HepG2 (cell line): ENCODE measurements at regions not wholly inside any gene's neighbourhood (a gene's known extent, or its start where the extent isn't known, plus 50 kb on each side); places are given as distances from the start of the nearest gene placed in this dataset.

Experiments used
- ATF1 ChIP-seq: IDR thresholded peaks from 2 replicates; pipeline ENCODE4 v1.6.1; 2016; ENCODE audit warnings: mild to moderate bottlenecking, control low read depth
- ATF4 ChIP-seq, 2 experiments: fragments of 450-650 bp in 1 of 2; sonication (generic) in 1 of 2; formaldehyde crosslinking; IDR thresholded peaks; 2 replicates each; pipeline versions ENCODE4 v1.5.0 to v1.8.0; 2020 to 2022; ENCODE audit warnings: mild to moderate bottlenecking in 1 of 2, missing genetic modification reagents in 1 of 2
- BRF2 ChIP-seq: sonication (generic); formaldehyde crosslinking; IDR thresholded peaks from 2 replicates; pipeline ENCODE4 v1.8.1; 2022; ENCODE audit warnings: mild to moderate bottlenecking, missing genetic modification reagents
- FOXK2 ChIP-seq: fragments of 450-650 bp; IDR thresholded peaks from 2 replicates; pipeline ENCODE4 v1.6.1; 2016
- PATZ1 ChIP-seq: sonication (generic); formaldehyde crosslinking; IDR thresholded peaks from 2 replicates; pipeline ENCODE4 v1.4.0; 2020; ENCODE audit warnings: missing genetic modification reagents
- PHF8 ChIP-seq: sonication (generic); formaldehyde crosslinking; IDR thresholded peaks from 2 replicates; pipeline ENCODE4 v1.5.0; 2020; ENCODE audit warnings: missing genetic modification reagents
- POLR2AphosphoS2 ChIP-seq: IDR thresholded peaks from 2 replicates; pipeline ENCODE4 v1.6.1; 2011; ENCODE audit warnings: low read depth, low read length, improper control_type of control experiment
- RELA ChIP-seq: sonication (generic); formaldehyde crosslinking; IDR thresholded peaks from 2 replicates; pipeline ENCODE4 v1.4.0; 2020; ENCODE audit warnings: missing genetic modification reagents
- REST ChIP-seq, 2 experiments: IDR thresholded peaks; 2 replicates each; pipeline ENCODE4 v1.6.1; 2011 to 2012; ENCODE audit warnings: low read length in 2 of 2, borderline replicate concordance in 1 of 2, low read depth in 1 of 2, mild to moderate bottlenecking in 1 of 2, moderate library complexity in 1 of 2
- RXRA ChIP-seq: sonication (generic); formaldehyde crosslinking; IDR thresholded peaks from 2 replicates; pipeline ENCODE4 v1.5.1; 2020; ENCODE audit warnings: missing genetic modification reagents
- ZFP1 ChIP-seq: IDR thresholded peaks from 2 replicates; pipeline ENCODE4 v1.6.1; 2016
- ZNF180 ChIP-seq: sonication (generic); formaldehyde crosslinking; IDR thresholded peaks from 2 replicates; pipeline ENCODE4 v1.4.0; 2020; ENCODE audit warnings: low read depth, missing genetic modification reagents, borderline replicate concordance
- ZNF20 ChIP-seq: sonication (generic); formaldehyde crosslinking; IDR thresholded peaks from 2 replicates; pipeline ENCODE4 v1.4.0; 2020; ENCODE audit warnings: mild to moderate bottlenecking, moderate library complexity, missing genetic modification reagents

- TF ChIP-seq RELA (CRISPR knock-in tag) (no peak), BRF2 (CRISPR knock-in tag) (no peak), ZNF180 (CRISPR knock-in tag) (no peak), ZNF20 (no peak), FOXK2 (no peak), POLR2AphosphoS2 (no peak), PATZ1 (CRISPR knock-in tag) (no peak), ATF1 (no peak), ZFP1 (CRISPR knock-in tag) (no peak), ATF4 (CRISPR knock-in tag; IDR thresholded peaks at IDR 0.05) (no peak), REST (IDR thresholded peaks at IDR 0.05; ENCODE audit: borderline replicate concordance in 1 of 2, low read depth in 1 of 2, low read length in 2 of 2) (no peak), PHF8 (CRISPR knock-in tag) (no peak), RXRA (CRISPR knock-in tag) (no peak)
Observed at GRCh38 chr19:29364999-29365398, 152.0 kb upstream of the UQCRFS1 start.
